ENCODE measurements at regions not wholly inside any gene's neighbourhood (a gene's known extent, or its start where the extent isn't known, plus 50 kb on each side); places are given as distances from the start of the nearest gene placed in this dataset.

GRCh38 chr19:33883859-33884519 lies 87.3 kb downstream of the KCTD15 start:
- TF ChIP-seq POLR2A (IDR thresholded peaks at IDR 0.05), result no peak
- TF ChIP-seq CTCF (IDR thresholded peaks at IDR 0.05), result no peak
- TF ChIP-seq POLR2AphosphoS5 (IDR thresholded peaks at IDR 0.05), result no peak
- TF ChIP-seq EP300 (IDR thresholded peaks at IDR 0.05), result no peak

Data from suprapubic skin (tissue), 4 donors.